ENCODE measurements at regions not wholly inside any gene's neighbourhood (a gene's known extent, or its start where the extent isn't known, plus 50 kb on each side); places are given as distances from the start of the nearest gene placed in this dataset.
"Not testable (repeated sequence)": the region's sequence is repeated elsewhere in the genome, so short reads cannot be mapped to it uniquely, and the experiment has no call there.

- DNase-seq = no peak
Measured at GRCh38 chr5:33073881-33074327, 362.8 kb downstream of the NPR3 start.

DNA sequence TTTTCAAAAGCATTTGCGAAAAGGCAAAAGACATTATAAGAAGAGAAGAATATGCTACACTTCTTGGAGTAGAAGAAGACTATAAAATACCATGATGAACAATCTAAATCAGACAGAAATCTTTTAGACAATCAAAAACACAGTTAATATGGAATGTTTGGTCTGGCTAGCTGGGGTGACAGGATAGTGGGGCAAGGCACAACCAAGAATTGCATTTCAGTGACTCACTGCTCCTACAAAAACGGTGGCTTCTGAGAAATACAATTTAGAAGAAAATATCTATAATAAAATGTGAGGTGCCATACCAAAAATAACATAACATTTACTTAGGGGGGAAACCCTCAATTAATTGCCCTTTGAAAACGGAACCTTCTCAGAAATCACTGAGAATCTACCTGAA, 363.4 kb downstream of the NPR3 start:
- no peak for DNase-seq

- DNase-seq = no peak
Measured at GRCh38 chr5:33075731-33076130, 364.6 kb downstream of the NPR3 start.

- no peak for DNase-seq
Measured at GRCh38 chr5:33079548-33079947, 361.2 kb upstream of the TARS1 start.

DNA sequence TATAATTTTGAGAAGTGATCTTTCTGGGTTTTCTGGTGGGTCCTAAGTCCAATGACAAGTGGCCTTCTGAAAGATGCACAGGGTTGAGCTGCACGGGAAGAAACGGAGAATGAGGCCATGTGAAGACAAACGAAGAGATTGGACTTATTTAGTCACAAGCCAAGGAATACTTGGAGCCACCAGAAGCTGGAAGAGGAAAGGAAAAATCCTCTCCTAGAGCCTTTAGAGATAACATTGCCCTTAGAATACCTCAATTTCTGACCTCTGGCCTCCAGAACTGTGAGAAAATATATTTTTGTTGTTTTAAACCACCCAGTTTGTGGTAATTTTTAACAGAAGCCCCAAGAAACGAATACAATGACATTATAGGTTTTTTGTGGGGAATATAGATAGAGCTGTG, 360.5 kb upstream of the TARS1 start:
- DNase-seq = no peak

DNA sequence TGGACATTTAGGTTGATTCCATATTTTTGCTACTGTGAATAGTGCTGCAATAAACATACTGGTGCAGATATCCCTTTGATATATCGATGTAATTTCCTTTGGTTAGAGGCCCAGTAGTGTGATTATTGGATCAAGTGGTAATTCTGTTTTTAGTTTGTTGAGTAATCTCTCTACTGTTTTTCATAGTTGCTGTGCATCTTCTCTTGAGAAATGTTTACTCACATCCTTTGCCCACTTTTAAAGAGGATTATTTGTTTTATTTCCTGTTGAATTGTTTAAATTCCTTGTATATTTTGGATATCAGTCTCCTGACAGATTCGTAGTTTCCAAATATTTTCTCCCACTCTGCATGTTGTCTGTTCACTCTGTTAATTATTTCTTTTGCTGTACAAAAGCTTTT, 352.6 kb upstream of the TARS1 start:
- DNase-seq = no peak

- DNase-seq = no peak
Measured at GRCh38 chr5:33091571-33092363, 349.0 kb upstream of the TARS1 start.

DNA sequence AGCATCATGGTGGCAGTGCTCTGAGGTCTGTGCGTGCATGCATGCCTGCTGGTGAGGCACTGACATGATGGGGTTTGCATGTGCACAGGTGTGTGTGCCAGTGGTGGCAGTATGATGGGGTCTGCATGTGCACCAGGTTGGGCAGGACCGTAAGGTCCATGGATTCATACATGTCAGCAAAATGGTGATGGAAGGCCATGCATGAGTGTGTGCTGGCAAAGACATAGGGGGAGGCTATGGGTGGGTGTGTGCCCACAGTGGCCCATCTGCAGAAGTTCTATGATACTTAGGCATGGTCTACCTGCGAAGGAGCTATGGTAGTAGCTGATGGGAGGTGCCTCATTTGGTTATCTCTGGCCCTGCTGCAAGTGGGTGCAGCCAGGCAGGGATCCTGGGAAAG, 348.0 kb upstream of the TARS1 start:
- DNase-seq = no peak

- no peak for DNase-seq
Measured at GRCh38 chr5:33102551-33102950, 338.2 kb upstream of the TARS1 start.

GRCh38 chr5:33105521-33105941, 335.2 kb upstream of the TARS1 start:
- no peak for DNase-seq

DNA sequence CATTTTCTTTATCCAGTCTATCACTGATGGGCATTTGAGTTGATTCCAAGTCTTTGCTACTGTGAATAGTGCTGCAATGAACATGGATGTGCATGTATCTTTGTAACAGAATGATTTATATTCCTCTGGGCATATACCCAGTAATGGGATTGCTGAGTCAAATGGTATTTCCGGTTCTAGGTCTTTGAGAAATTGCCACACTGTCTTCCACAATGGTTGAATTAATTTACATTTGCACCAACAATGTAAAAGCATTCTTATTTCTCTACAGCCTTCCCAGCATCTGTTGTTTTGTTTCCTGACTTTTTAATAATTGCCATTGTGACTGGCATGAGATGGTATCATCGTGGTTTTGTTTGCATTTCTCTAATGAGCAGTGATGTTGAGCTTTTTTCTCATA, 330.3 kb upstream of the TARS1 start:
- DNase-seq = not testable (repeated sequence)

- DNase-seq = no peak
Measured at GRCh38 chr5:33114361-33114760, 326.4 kb upstream of the TARS1 start.

DNA sequence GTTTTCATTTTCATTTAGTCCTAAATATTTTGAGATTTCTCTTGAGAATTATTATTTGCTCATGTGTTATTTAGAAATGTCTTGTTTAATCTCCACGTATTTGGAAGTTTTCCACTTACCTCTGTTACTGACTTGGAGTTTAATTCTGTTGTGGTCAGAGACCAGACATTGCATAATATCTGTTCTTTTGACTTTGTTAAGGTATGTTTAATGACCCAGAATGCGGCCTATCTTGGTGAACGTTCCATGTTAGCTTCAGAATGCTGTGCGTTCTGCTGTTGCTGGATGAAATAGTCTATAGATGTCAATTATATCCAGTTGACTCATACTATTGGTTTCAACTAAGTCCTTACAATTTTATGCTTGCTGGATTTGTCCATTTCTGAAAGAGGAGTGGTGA, 325.3 kb upstream of the TARS1 start:
- DNase-seq = no peak

DNA sequence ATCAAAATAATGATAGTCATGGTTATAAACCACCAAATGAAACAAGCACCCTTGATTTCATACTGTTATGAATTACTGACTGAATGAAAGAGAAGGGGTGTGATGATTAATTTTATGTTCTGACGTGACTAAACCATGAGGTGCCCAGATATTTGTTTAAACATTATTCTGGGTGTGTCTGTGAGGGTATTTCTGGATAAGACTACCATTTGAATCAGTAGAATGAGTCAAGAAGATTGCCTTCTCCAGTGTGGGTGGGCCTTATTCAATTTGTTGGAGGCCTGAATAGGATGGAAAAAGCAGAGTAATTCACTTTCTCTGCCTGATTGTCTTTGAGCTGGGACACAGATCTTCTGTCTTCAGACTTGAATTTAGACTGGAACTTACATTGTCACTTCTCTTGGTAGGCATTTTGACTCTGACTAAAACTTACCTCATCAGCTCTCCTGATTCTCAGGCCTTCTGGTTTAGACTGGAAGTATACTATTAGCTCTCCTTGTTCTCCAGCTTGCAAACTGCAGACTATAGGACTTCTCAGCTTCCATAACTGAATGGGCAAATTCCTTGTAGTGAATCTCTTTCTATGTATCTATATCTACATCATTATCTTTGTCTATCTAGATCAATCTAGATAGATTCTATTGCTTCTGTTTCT, 321.9 kb upstream of the TARS1 start:
- no peak for DNase-seq

GRCh38 chr5:33120671-33121070, 320.1 kb upstream of the TARS1 start:
- no peak for DNase-seq

DNA sequence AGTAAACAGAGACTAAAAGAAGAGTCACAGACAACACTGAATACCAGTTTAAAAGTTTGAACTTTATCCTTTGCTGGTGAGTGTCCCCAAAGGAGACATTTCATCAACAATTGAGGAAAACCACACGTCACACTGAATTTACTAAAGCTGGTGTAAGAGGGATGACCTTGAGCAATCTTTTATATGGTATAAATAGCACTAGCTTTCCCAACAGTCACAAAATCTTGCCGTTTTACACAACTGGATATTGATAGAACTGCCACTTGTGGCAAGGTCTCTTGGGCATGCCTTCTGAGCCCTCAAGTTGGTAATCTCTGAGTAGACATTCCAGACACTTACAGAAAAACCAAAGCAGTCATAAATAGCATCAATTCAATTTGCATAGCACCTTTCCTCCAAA, 311.5 kb upstream of the TARS1 start:
- DNase-seq = no peak

DNA sequence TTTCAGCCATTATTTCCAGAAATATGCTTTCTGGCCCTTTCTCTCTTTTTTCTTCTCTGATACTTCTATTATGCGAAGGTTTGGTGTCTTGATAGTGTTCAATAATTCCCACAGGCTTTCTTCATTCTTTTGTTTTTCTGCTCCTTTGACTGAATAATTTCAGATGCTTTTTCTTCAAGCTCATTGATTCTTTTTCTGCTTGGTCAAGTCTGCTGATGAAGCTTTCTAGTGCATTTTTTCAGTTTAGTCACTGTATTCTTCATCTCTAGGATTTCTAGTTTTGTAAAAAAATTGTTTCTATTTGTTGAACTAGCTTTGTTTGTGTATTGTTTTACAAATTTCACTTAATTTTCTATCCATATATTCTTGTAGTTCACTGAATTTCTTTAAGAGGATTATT, 304.0 kb upstream of the TARS1 start:
- DNase-seq = no peak

DNA sequence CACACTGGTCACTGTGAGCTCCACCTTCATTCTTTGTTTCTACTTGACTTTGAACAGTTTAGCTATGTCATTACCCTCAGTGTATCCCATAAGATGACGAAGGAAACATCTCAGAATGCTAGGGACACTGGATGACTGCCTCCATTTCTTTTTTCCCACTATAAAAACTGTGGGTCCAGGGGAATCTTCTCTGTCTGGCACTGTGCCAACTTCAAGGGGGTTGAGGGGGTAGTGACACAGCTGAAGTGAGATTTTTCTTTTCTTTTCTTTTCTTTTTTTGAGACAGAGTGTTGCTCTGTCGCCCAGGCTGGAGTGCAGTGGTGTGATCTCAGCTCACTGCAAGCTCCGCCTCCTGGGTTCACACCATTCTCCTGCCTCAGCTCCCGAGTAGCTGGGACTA, 302.6 kb upstream of the TARS1 start:
- DNase-seq = not testable (repeated sequence)

GRCh38 chr5:33143405-33144123, 297.2 kb upstream of the TARS1 start:
- DNase-seq = no peak

DNA sequence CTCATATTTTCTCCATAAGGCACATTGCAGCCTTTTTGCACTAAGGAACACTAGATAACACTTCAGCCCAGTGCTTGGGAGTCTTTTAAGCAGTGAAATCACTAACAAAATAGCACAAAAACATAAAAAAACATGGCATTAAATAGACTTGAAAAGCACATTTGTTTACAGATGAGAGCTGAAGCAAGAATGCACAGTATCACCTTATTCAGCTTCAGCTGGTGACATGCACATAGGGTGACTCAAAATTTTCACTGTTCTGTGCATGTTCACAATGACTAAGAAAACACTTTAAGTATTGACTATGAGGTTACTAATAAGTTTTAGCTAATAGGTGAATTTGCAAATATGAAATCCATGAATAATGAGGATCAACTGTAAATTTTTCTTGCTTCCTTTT, 293.9 kb upstream of the TARS1 start:
- no peak for DNase-seq

GRCh38 chr5:33148076-33148513, 292.7 kb upstream of the TARS1 start:
- no peak for DNase-seq

GRCh38 chr5:33153372-33153771, 287.4 kb upstream of the TARS1 start:
- DNase-seq = no peak

DNA sequence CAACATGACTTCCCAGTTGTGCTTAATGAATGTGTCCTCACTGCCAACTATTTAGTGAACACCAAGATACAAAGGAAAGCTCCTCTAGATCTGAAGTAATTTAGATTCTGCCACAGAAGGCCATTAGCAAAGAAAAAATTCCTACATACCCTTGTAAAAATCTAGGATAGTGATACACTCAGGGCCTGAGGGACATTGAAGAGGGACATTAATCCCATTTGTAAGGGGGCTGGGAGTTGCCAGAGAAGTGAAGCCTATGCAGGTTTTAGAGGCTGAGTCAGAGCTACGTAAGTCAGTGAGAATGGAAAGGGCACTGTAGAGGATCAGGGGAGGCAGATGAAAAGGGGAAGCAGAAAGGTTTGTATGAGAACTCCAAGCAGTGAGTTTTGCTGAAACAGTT, 286.9 kb upstream of the TARS1 start:
- DNase-seq = no peak

DNA sequence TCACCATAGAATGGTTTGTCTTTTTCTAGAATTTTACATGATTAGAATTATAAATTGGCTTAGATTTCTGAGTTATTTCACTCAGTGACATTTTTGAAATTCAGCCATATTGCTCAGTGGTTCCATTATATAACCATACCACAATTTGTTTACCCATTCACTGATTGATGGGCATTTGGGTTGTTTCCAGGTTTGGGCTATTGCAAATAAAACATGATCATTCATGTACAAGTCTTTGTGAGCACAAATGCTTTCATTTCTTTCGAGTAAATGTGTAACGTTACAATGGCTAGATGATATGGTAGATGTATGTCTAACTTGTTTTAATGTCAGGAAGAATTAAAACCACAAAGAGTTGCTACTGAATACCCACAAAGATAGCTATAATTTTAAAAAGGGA, 279.9 kb upstream of the TARS1 start:
- DNase-seq = no peak
